HuH-7.5 (cell line): ENCODE measurements at regions not wholly inside any gene's neighbourhood (a gene's known extent, or its start where the extent isn't known, plus 50 kb on each side); places are given as distances from the start of the nearest gene placed in this dataset.

ENCODE experiments used
- DNase-seq: peaks from one replicate; pipeline ENCODE4 v3.0.0; 2011; ENCODE audit warnings: low spot score

GRCh38 chr12:130102266-130102665 is 60.0 kb upstream of the FZD10 start:
- no peak for DNase-seq

- no peak for DNase-seq
These were observed 57.6 kb upstream of the FZD10 start for GRCh38 chr12:130104571-130105106.

- DNase-seq = no peak
These were observed 53.0 kb upstream of the FZD10 start for GRCh38 chr12:130109062-130109945.

GRCh38 chr12:130110914-130111313 is 51.4 kb upstream of the FZD10 start:
- DNase-seq = no peak

- DNase-seq = no peak
These were observed 50.2 kb upstream of the FZD10 start for GRCh38 chr12:130111965-130112496.
